ENCODE measurements at regions not wholly inside any gene's neighbourhood (a gene's known extent, or its start where the extent isn't known, plus 50 kb on each side); places are given as distances from the start of the nearest gene placed in this dataset.

DNA sequence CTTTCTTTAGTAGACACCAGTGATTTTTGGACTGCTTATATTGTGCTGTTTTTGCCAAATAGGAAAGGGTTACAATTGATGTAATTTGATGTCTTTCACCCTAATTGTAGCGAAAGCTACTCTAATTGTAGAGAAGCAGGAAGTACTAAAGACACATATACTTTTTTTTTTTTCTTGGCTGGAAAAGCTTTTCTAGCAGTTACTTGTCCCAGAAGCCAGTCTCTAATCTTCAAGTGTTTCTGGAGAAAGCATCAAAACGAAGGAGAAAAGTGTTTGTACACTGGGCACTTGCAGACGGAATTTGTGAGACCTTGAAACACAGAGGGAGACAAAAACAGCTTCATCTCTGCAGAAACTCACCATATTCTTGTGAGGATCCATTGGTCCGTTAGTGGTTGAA is 616.5 kb upstream of the LCORL start:
- TF ChIP-seq, protein P1, sequence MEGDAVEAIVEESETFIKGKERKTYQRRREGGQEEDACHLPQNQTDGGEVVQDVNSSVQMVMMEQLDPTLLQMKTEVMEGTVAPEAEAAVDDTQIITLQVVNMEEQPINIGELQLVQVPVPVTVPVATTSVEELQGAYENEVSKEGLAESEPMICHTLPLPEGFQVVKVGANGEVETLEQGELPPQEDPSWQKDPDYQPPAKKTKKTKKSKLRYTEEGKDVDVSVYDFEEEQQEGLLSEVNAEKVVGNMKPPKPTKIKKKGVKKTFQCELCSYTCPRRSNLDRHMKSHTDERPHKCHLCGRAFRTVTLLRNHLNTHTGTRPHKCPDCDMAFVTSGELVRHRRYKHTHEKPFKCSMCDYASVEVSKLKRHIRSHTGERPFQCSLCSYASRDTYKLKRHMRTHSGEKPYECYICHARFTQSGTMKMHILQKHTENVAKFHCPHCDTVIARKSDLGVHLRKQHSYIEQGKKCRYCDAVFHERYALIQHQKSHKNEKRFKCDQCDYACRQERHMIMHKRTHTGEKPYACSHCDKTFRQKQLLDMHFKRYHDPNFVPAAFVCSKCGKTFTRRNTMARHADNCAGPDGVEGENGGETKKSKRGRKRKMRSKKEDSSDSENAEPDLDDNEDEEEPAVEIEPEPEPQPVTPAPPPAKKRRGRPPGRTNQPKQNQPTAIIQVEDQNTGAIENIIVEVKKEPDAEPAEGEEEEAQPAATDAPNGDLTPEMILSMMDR (IDR thresholded peaks at IDR 0.05; ENCODE audit: low read depth, low read length): no peak
- no peak for DNase-seq (ENCODE audit: extremely low read depth, low read depth)

DNA sequence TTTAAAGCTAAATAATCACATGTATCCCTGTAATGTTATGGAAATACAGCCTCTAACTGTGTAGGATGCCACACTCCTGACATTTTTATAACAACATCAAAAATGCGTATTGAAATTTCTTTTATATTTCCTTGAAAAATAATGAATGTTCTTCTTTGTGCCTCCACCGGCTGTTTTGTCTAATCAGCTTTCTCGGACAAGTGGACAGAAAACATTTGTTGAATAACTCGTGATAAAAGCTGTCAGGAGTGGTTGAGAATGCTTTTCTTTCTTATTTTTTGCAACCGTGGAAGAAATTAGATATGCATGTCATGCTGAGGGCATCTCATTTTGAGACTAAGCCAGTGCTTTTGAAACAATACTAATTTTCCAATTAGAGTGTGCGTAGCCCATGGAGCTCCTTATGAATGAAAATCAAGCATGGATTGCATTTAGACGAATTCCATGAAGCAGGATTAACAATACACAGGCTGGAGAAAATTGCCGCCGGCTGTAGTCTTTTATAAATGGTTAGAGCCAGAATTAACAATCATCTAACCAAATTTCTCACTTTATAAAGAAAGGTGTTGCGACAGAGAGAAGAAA is 614.5 kb upstream of the LCORL start:
- TF ChIP-seq, protein P1 (IDR thresholded peaks at IDR 0.05; ENCODE audit: low read depth, low read length): no peak

DNA sequence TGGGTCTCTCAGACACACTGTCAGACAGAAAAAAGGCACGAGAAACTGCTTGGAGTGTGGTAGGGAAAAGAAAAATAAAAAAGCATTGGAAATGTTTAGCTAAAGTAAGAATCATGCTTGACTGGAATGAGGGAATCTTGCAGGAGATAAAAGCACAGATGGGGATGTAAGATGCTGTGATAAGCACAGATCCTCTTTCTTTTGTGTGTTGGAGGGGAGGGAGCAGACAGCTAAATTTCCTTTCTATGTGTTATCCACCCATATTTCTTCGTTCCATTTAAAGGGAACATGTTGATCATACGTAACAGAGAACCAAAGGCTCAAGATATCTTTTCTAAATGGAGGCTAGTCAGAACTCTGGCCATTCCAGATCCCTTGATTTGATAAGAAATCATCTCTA is 614.0 kb upstream of the LCORL start:
- TF ChIP-seq, protein P1 (IDR thresholded peaks at IDR 0.05; ENCODE audit: low read depth, low read length): no peak
- no peak for DNase-seq (ENCODE audit: extremely low read depth, low read depth)

More for the DNA sequence above, 614.5 kb upstream of the LCORL start:
- DNase-seq (ENCODE audit: extremely low read depth, low read depth): no peak

DNA sequence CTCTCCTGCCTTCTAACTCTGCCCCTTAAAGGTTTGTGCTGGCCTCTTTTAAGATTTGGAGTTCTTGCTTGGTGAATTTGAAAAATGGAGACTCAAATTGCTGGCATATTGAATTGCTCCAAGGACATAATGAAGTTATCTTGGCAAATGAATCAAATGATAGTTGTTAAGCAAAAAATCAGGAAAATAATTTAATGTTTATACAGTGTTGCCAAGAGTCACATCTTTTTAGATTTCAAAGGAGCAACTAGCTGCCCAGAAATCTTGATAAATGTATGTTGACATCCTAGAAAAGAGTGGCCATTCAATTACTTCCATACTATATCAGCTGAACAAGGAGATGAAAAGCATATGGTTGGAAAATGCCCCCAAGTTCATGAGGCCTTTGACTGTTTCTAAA is 610.0 kb upstream of the LCORL start:
- no peak for DNase-seq (ENCODE audit: extremely low read depth, low read depth)
- TF ChIP-seq, protein P1 (IDR thresholded peaks at IDR 0.05; ENCODE audit: low read depth, low read length): no peak

DNA sequence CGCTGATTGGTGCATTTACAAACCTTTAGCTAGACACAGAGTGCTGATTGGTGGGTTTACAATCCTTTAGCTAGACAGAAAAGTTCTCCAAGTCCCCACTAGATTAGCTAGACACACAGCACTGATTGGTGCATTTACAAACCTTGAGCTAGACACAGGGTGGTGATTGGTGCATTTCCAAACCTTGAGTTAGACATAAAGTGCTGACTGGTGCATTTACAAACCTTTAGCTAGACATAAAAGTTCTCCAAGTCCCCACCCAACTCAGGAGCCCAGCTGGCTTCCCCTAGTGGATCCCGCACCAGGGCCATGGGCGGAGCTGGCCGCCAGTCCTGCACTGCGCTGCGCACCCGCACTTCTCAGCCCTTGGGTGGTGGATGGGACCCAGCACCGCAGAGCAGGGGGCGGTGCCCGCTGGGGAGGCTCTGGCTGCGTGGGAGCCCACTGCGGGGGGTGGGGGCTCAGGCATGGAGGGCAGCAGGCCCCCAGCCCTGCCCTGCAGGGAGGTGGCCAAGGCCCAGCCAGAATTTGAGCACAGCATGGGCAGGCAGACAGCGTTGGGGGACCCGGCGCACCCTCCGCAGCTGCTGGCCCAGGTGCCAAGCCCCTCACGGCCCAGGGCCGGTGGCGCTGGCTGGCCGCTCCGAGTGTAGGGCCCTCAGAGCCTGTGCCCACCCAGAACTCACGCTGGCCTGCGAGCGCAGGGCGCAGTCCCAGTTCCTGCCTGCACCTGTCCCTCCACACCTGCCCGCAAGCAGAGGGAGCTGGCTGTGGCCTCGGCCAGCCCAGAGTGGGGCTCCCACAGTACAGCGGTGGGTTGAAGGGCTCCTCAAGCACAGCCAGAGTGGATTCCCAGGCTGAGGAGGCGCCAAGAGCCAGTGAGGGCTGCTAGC is 608.9 kb upstream of the LCORL start:
- TF ChIP-seq, protein P1 (IDR thresholded peaks at IDR 0.05; ENCODE audit: low read depth, low read length): no peak
- DNase-seq (ENCODE audit: extremely low read depth, low read depth): no peak

DNA sequence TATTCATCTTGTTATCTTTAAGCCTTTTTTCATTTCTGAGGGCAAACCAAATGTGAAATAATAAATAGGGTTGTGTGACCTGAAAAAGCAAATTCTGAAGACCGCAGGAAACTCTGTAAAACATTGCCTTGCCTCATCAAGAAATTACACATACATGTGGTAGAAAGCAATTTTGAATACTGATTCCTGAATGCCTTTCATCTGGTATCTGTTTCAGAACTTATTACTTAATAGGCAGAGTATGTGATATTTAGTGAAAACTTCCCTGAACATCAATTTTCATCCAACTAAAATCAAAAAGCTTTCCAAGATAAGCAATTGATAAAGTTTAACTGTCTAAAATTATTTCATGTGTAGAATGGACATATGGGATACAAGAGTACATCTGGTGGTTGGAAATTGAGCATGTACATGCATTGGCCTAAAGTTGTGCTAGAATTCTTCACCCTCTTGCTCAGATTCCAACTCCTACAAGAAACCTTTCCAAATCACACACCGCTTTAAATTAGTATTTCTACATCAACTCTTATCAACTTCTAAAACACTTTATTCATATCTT is 606.0 kb upstream of the LCORL start:
- DNase-seq (ENCODE audit: extremely low read depth, low read depth): no peak
- TF ChIP-seq, protein P1 (IDR thresholded peaks at IDR 0.05; ENCODE audit: low read depth, low read length): no peak

DNA sequence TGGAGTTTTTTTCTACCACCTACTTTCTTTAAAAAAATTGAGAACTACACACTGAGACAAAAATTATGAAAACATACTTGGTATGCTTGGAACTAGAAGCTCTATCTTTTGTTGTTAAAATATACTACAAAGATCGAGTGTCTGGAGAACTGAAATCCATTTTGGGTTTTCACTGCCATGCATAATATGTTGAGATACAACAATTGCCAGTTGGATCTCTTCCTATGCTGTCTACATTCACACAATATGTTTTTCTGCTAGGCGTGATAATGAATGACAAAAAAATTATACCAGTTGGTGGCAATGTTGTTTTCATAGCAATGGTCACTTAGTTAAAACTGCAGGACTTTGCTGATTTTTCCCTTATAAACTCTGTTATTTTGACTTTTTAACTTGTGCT is 605.4 kb upstream of the LCORL start:
- TF ChIP-seq, protein P1 (IDR thresholded peaks at IDR 0.05; ENCODE audit: low read depth, low read length): no peak

More for the DNA sequence above, 605.4 kb upstream of the LCORL start:
- no peak for DNase-seq (ENCODE audit: extremely low read depth, low read depth)

Data from AG09319 (cell line).